HepG2 (cell line): ENCODE measurements at regions not wholly inside any gene's neighbourhood (a gene's known extent, or its start where the extent isn't known, plus 50 kb on each side); places are given as distances from the start of the nearest gene placed in this dataset.

ENCODE experiments used
- ATAC-seq: fragments of 200-7000 bp; cut with Tn5 transposase; 3 replicates; pipeline ENCODE4 v1.9.1; 2020; ENCODE audit warnings: mild to moderate bottlenecking, moderate library complexity
- BruUV-seq: library from RNA; stranded (reverse); fragments of 400-500 nt; replicated peaks from 2 replicates; lab custom pipeline; 2021; lab: Mats Ljungman, UMichigan
- CTCF ChIA-PET: fragments of 300-600 bp; formaldehyde crosslinking; extraction: SDS; loops from one replicate; lab custom pipeline; 2021; ENCODE audit warnings: low total read pairs, inconsistent platforms, low intra/inter-chr PET ratio; lab: Yijun Ruan, JAX
- POLR2A ChIA-PET: fragments of 350-600 bp; sonication (Branson Sonifier 250); formaldehyde crosslinking; loops from one replicate; lab custom pipeline; 2020; ENCODE audit warnings: antibody characterized with exemption, inconsistent platforms; lab: Yijun Ruan, JAX
- DNase-seq: peaks from one replicate; pipeline ENCODE4 v3.0.0-alpha.2; 2015; ENCODE audit warnings: low spot score
- FAIRE-seq: peaks from 3 replicates; lab custom pipeline; 2011; peaks lifted over from hg19 to GRCh38; lab: Jason Lieb, UNC
- H2AFZ ChIP-seq: one replicate; pipeline ENCODE4 v1.6.1; 2011; ENCODE audit warnings: low read length, inconsistent platforms
- H3K27ac ChIP-seq: fragments of 300-600 bp; 3 replicates; pipeline ENCODE4 v1.8.0; 2011; ENCODE audit warnings: mixed run types, mild to moderate bottlenecking, mixed read lengths, low read length, inconsistent platforms; ENCODE audit not compliant: insufficient read depth; ENCODE audit errors: extremely low read length
- H3K27me3 ChIP-seq, 2 experiments: fragments of 200-600 bp in 1 of 2; 2 replicates in 1 of 2; 3 replicates in 1 of 2; pipeline versions ENCODE4 v1.6.0 to v1.8.0; 2011; ENCODE audit warnings: low read length in 2 of 2, mild to moderate bottlenecking in 2 of 2, moderate library complexity in 2 of 2, inconsistent platforms in 1 of 2; ENCODE audit not compliant: insufficient read depth in 2 of 2, control insufficient read depth in 1 of 2
- H3K36me3 ChIP-seq, 2 experiments: fragments of 200-600 bp in 1 of 2; replicated peaks in 1 of 2; 2 replicates in 1 of 2; 3 replicates in 1 of 2; pipeline versions ENCODE4 v1.5.1 to v1.8.0; 2011; ENCODE audit warnings: low read length in 2 of 2, inconsistent platforms in 1 of 2; ENCODE audit not compliant: insufficient read depth in 2 of 2, control insufficient read depth in 1 of 2
- H3K4me1 ChIP-seq: 2 replicates; pipeline ENCODE4 v1.5.1; 2012; ENCODE audit warnings: low read length, inconsistent platforms; ENCODE audit not compliant: insufficient read depth
- H3K4me2 ChIP-seq: 2 replicates; pipeline ENCODE4 v1.6.0; 2011; ENCODE audit warnings: low read depth, low read length, inconsistent platforms
- H3K4me3 ChIP-seq, 3 experiments: fragments of 200-600 bp in 1 of 3; sonication (generic), shearing (Covaris generic) in 1 of 3; replicated peaks in 1 of 3; 2 replicates each; pipeline ENCODE4 v1.5.1; 2011 to 2016; ENCODE audit warnings: low read length in 3 of 3, inconsistent platforms in 2 of 3, low read depth in 2 of 3, mild to moderate bottlenecking in 2 of 3, control low read depth in 1 of 3, mixed read lengths in 1 of 3; ENCODE audit not compliant: insufficient read depth in 1 of 3
- H3K79me2 ChIP-seq: one replicate; pipeline ENCODE4 v1.6.1; 2011; ENCODE audit warnings: low read length, inconsistent platforms; ENCODE audit not compliant: insufficient read depth
- H3K9ac ChIP-seq: 2 replicates; pipeline ENCODE4 v1.6.0; 2011; ENCODE audit warnings: mild to moderate bottlenecking, low read depth, low read length, inconsistent platforms; ENCODE audit not compliant: insufficient read depth
- H3K9me3 ChIP-seq: 2 replicates; pipeline ENCODE4 v1.5.1; 2012; ENCODE audit warnings: mild to moderate bottlenecking, low read length
- H4K20me1 ChIP-seq: 2 replicates; pipeline ENCODE4 v1.6.0; 2011; ENCODE audit warnings: inconsistent platforms, mild to moderate bottlenecking, low read length, moderate library complexity; ENCODE audit not compliant: insufficient read depth
- MYNN ChIP-seq: sonication (generic); formaldehyde crosslinking; IDR thresholded peaks from 2 replicates; pipeline ENCODE4 v1.4.0; 2020; ENCODE audit warnings: mild to moderate bottlenecking, low read depth, missing genetic modification reagents
- NFIB ChIP-seq: sonication (generic); formaldehyde crosslinking; IDR thresholded peaks from 2 replicates; pipeline ENCODE4 v1.9.0; 2021; ENCODE audit warnings: missing genetic modification reagents, mild to moderate bottlenecking, borderline replicate concordance
- SP5 ChIP-seq: IDR thresholded peaks from 2 replicates; pipeline ENCODE4 v1.6.1; 2016; ENCODE audit warnings: low read depth, borderline replicate concordance
- ZFP37 ChIP-seq: sonication (generic); formaldehyde crosslinking; IDR thresholded peaks from 2 replicates; pipeline ENCODE4 v1.4.0; 2020; ENCODE audit warnings: missing genetic modification reagents, borderline replicate concordance
- ZNF263 ChIP-seq: sonication (generic); formaldehyde crosslinking; IDR thresholded peaks from 2 replicates; pipeline ENCODE4 v1.4.0; 2020; ENCODE audit warnings: missing genetic modification reagents
- ZNF510 ChIP-seq: sonication (generic); formaldehyde crosslinking; IDR thresholded peaks from 2 replicates; pipeline ENCODE4 v1.4.0; 2020; ENCODE audit warnings: low read depth, mild to moderate bottlenecking, missing genetic modification reagents
- ZNF761 ChIP-seq: sonication (generic); formaldehyde crosslinking; conservative IDR thresholded peaks from 2 replicates; pipeline ENCODE4 v1.4.0; 2020; ENCODE audit warnings: mild to moderate bottlenecking, missing genetic modification reagents
- ZNF788 ChIP-seq: sonication (generic); formaldehyde crosslinking; IDR thresholded peaks from 2 replicates; pipeline ENCODE4 v1.5.0; 2020; ENCODE audit warnings: mild to moderate bottlenecking, missing genetic modification reagents, borderline replicate concordance
- ZSCAN12 ChIP-seq: sonication (generic); formaldehyde crosslinking; IDR thresholded peaks from 2 replicates; pipeline ENCODE4 v1.9.0; 2021; ENCODE audit warnings: mild to moderate bottlenecking, missing genetic modification reagents
- WGBS: methylation state at CpG from one replicate; pipeline ENCODE4 v1.1.6; 2017; ENCODE audit warnings: low lambda C conversion rate; 5-methylcytosine and 5-hydroxymethylcytosine counted together
- in situ Hi-C: cut with HindIII; loops from 2 replicates; pipeline ENCODE4 v1.10.0; 2017; ENCODE audit warnings: low pct_unique_long_range_greater_than_20kb; ENCODE audit not compliant: extremely low pct_ligation_motif_present
- intact Hi-C: fragments of 100-400 bp; cut with micrococcal nuclease; formaldehyde crosslinking; loops from one replicate; pipeline ENCODE4 v1.10.0; 2022; ENCODE audit not compliant: unreplicated experiment

GRCh38 chr16:77002644-77003043 is 188.3 kb upstream of the MON1B start:
- ChIA-PET POLR2A (no interaction called here), CTCF (no interaction called here)
- Histone ChIP-seq H3K4me1 (no peaks in the 10 kb centered on the region), H4K20me1 (no peaks in the 10 kb centered on the region), H2AFZ (no peak overlapping the region), H3K4me3 (no peak overlapping the region), H3K79me2 (no peaks in the 10 kb centered on the region), H3K27ac (no peak overlapping the region), H3K9ac (no peak overlapping the region)
- TF ChIP-seq SP5, result no peak
- no peak for TF ChIP-seq ZNF263
- no peak for TF ChIP-seq ZFP37
- no peak for TF ChIP-seq ZNF510 (CRISPR knock-in tag)
- TF ChIP-seq, all 625 proteins: peak for 0
- Histone ChIP-seq H3K36me3 (no peaks in the 10 kb centered on the region), H3K4me2 (no peak overlapping the region), H3K9me3 (no peaks in the 10 kb centered on the region), H3K27me3 (no peaks in the 10 kb centered on the region)
- BruUV-seq, result no TSS peak
- intact Hi-C loops (no loop called here), in situ Hi-C loops (no loop called here)
- FAIRE-seq, result no peak
- no peak for ATAC-seq
- 3% methylated on average over 4 of the region's 4 CpGs for WGBS
- DNase-seq, result no peak

- no peak for ATAC-seq
- no peaks in the 10 kb centered on the region for H3K36me3 ChIP-seq
- H3K9me3 ChIP-seq, result peaks cover 34% of the 10 kb centered on the region
- BruUV-seq, result no TSS peak
- no peaks in the 10 kb centered on the region for H3K79me2 ChIP-seq
- no peak overlapping the region for H3K4me3 ChIP-seq
- intact Hi-C loops, result no loop called here
- no peak overlapping the region for H3K4me2 ChIP-seq
- no peak for TF ChIP-seq MYNN
- no peak for TF ChIP-seq NFIB
- no peak for TF ChIP-seq ZSCAN12
- no peak for TF ChIP-seq ZNF761 (CRISPR knock-in tag)
- TF ChIP-seq ZNF788 (CRISPR knock-in tag), result no peak
- TF ChIP-seq, all 625 proteins: peak for 0
- Histone ChIP-seq H2AFZ (no peak overlapping the region), H3K27ac (no peak overlapping the region), H3K27me3 (no peaks in the 10 kb centered on the region), H3K4me1 (no peaks in the 10 kb centered on the region), H3K9ac (no peak overlapping the region), H4K20me1 (no peaks in the 10 kb centered on the region)
- FAIRE-seq, result no peak
- in situ Hi-C loops, result no loop called here
- 8% methylated on average over 6 of the region's 6 CpGs for WGBS
- ChIA-PET POLR2A (no interaction called here), CTCF (no interaction called here)
- no peak for DNase-seq
Measured at GRCh38 chr16:77009453-77009852, 181.5 kb upstream of the MON1B start.
